Parathyroid adenoma (tissue), 2 donors: ENCODE measurements at regions not wholly inside any gene's neighbourhood (a gene's known extent, or its start where the extent isn't known, plus 50 kb on each side); places are given as distances from the start of the nearest gene placed in this dataset.

Source experiments
- H2AFZ ChIP-seq: fragments of 300-600 bp; sonication (generic); one replicate; pipeline ENCODE4 v1.7.0; 2017; ENCODE audit warnings: antibody characterized with exemption, mild to moderate bottlenecking
- H3K27ac ChIP-seq: fragments of 300-600 bp; sonication (generic); one replicate; pipeline ENCODE4 v1.7.0; 2017
- H3K27me3 ChIP-seq: fragments of 300-600 bp; sonication (generic); one replicate; pipeline ENCODE4 v1.7.0; 2017; ENCODE audit warnings: low read length; ENCODE audit not compliant: control insufficient read depth, insufficient read depth
- H3K36me3 ChIP-seq: fragments of 300-600 bp; sonication (generic); one replicate; pipeline ENCODE4 v1.7.0; 2017; ENCODE audit warnings: low read length; ENCODE audit not compliant: control insufficient read depth, insufficient read depth
- H3K4me1 ChIP-seq: fragments of 300-600 bp; sonication (generic); one replicate; pipeline ENCODE4 v1.7.0; 2017; ENCODE audit warnings: control low read depth
- H3K4me2 ChIP-seq: fragments of 300-600 bp; sonication (generic); one replicate; pipeline ENCODE4 v1.7.0; 2017; ENCODE audit warnings: low read length
- H3K4me3 ChIP-seq: fragments of 300-600 bp; sonication (generic); one replicate; pipeline ENCODE4 v1.7.0; 2017; ENCODE audit warnings: low read depth, low read length
- H3K79me2 ChIP-seq: fragments of 300-600 bp; sonication (generic); one replicate; pipeline ENCODE4 v1.7.0; 2017; ENCODE audit warnings: control low read depth
- H3K9ac ChIP-seq: fragments of 300-600 bp; sonication (generic); one replicate; pipeline ENCODE4 v1.7.0; 2017; ENCODE audit warnings: mild to moderate bottlenecking
- H3K9me3 ChIP-seq: fragments of 300-600 bp; sonication (generic); one replicate; pipeline ENCODE4 v1.7.0; 2017; ENCODE audit warnings: low read length; ENCODE audit not compliant: control insufficient read depth
- CTCF ChIP-seq: fragments of 300-600 bp; sonication (generic); IDR thresholded peaks from one replicate; pipeline ENCODE4 v1.7.0; 2017; ENCODE audit warnings: antibody characterized with exemption, mild to moderate bottlenecking
- donor health status: primary hyperparathyroidism.

GRCh38 chr15:81783586-81783985 is 262.2 kb downstream of the MEX3B start:
- no peaks in the 10 kb centered on the region for H3K36me3 ChIP-seq
- H3K27me3 ChIP-seq = no peaks in the 10 kb centered on the region
- H3K79me2 ChIP-seq = no peaks in the 10 kb centered on the region
- H3K9ac ChIP-seq = no peak overlapping the region
- H2AFZ ChIP-seq = no peak overlapping the region
- TF ChIP-seq CTCF = no peak
- no peaks in the 10 kb centered on the region for H3K9me3 ChIP-seq
- H3K4me3 ChIP-seq = no peak overlapping the region
- no peaks in the 10 kb centered on the region for H3K4me1 ChIP-seq
- H3K27ac ChIP-seq = no peak overlapping the region
- no peak overlapping the region for H3K4me2 ChIP-seq

- Histone ChIP-seq H3K4me1 (no peaks in the 10 kb centered on the region), H3K79me2 (no peaks in the 10 kb centered on the region), H3K4me2 (no peak overlapping the region)
These were observed 262.7 kb downstream of the MEX3B start for GRCh38 chr15:81783076-81783475.

GRCh38 chr15:81781395-81781794 is 264.4 kb downstream of the MEX3B start:
- no peaks in the 10 kb centered on the region for H3K4me1 ChIP-seq
- H3K79me2 ChIP-seq = no peaks in the 10 kb centered on the region
- no peak overlapping the region for H3K4me3 ChIP-seq
- H3K27ac ChIP-seq = no peak overlapping the region
- no peaks in the 10 kb centered on the region for H3K9me3 ChIP-seq
- no peak overlapping the region for H2AFZ ChIP-seq
- H3K27me3 ChIP-seq = no peaks in the 10 kb centered on the region
- H3K4me2 ChIP-seq = no peak overlapping the region
- no peak overlapping the region for H3K9ac ChIP-seq
- TF ChIP-seq CTCF = no peak
- H3K36me3 ChIP-seq = no peaks in the 10 kb centered on the region

More at GRCh38 chr15:81783076-81783475, 262.7 kb downstream of the MEX3B start:
- no peak overlapping the region for H3K4me3 ChIP-seq
- H3K9ac ChIP-seq = no peak overlapping the region
- no peaks in the 10 kb centered on the region for H3K36me3 ChIP-seq
- H3K27me3 ChIP-seq = no peaks in the 10 kb centered on the region
- TF ChIP-seq CTCF = no peak
- H3K9me3 ChIP-seq = no peaks in the 10 kb centered on the region
- H2AFZ ChIP-seq = no peak overlapping the region
- H3K27ac ChIP-seq = no peak overlapping the region

- no peak overlapping the region for H3K4me2 ChIP-seq
- no peaks in the 10 kb centered on the region for H3K36me3 ChIP-seq
- H3K4me1 ChIP-seq = no peaks in the 10 kb centered on the region
- H3K27ac ChIP-seq = no peak overlapping the region
- H3K9me3 ChIP-seq = no peaks in the 10 kb centered on the region
- H3K27me3 ChIP-seq = no peaks in the 10 kb centered on the region
- H3K4me3 ChIP-seq = no peak overlapping the region
- TF ChIP-seq CTCF = no peak
- no peaks in the 10 kb centered on the region for H3K79me2 ChIP-seq
- no peak overlapping the region for H2AFZ ChIP-seq
- H3K9ac ChIP-seq = no peak overlapping the region
These were observed 264.9 kb downstream of the MEX3B start for GRCh38 chr15:81780966-81781365.

GRCh38 chr15:81779181-81779580 is 266.6 kb downstream of the MEX3B start:
- no peaks in the 10 kb centered on the region for H3K36me3 ChIP-seq
- H3K27ac ChIP-seq = no peak overlapping the region
- no peaks in the 10 kb centered on the region for H3K27me3 ChIP-seq
- H3K9me3 ChIP-seq = no peaks in the 10 kb centered on the region
- no peaks in the 10 kb centered on the region for H3K4me1 ChIP-seq
- no peak for TF ChIP-seq CTCF
- no peak overlapping the region for H3K4me2 ChIP-seq
- no peak overlapping the region for H3K9ac ChIP-seq
- H2AFZ ChIP-seq = no peak overlapping the region
- no peak overlapping the region for H3K4me3 ChIP-seq
- H3K79me2 ChIP-seq = no peaks in the 10 kb centered on the region
